ENCODE measurements at regions not wholly inside any gene's neighbourhood (a gene's known extent, or its start where the extent isn't known, plus 50 kb on each side); places are given as distances from the start of the nearest gene placed in this dataset.

DNA sequence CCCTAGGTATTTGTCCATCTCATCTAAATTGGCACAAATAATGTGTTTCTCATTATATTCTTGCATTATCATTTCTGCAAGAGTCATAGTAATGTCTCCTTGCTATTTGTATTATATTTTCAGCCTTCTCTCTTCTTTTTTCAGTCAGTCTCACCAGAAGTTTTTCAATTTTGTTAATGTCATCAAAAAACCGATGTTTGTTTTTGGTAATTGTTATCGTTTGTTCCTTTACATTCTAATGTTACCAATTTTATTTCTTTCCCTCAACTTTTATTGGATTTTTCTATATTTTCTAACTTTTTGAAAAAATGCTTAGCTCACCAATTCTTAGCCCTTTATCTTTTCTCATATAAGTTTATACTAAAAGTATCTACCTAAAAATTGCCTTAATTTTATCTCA lies 82.2 kb upstream of the NRSN1 start:
- no peaks in the 10 kb centered on the region for H3K4me1 ChIP-seq (ENCODE audit: control insufficient read depth in 4 of 4, insufficient read depth in 4 of 4, low read length in 3 of 4)
- TF ChIP-seq, protein P1, sequence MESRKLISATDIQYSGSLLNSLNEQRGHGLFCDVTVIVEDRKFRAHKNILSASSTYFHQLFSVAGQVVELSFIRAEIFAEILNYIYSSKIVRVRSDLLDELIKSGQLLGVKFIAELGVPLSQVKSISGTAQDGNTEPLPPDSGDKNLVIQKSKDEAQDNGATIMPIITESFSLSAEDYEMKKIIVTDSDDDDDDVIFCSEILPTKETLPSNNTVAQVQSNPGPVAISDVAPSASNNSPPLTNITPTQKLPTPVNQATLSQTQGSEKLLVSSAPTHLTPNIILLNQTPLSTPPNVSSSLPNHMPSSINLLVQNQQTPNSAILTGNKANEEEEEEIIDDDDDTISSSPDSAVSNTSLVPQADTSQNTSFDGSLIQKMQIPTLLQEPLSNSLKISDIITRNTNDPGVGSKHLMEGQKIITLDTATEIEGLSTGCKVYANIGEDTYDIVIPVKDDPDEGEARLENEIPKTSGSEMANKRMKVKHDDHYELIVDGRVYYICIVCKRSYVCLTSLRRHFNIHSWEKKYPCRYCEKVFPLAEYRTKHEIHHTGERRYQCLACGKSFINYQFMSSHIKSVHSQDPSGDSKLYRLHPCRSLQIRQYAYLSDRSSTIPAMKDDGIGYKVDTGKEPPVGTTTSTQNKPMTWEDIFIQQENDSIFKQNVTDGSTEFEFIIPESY (IDR thresholded peaks at IDR 0.05): no peak
- TF ChIP-seq NR2F2 (IDR thresholded peaks at IDR 0.05) (no peak), RXRA (IDR thresholded peaks at IDR 0.05) (no peak), HNF4A (conservative IDR thresholded peaks at IDR 0.05) (no peak), YY1 (IDR thresholded peaks at IDR 0.05) (no peak), FOXA2 (IDR thresholded peaks at IDR 0.05) (no peak), HNF4G (IDR thresholded peaks at IDR 0.05) (no peak), GABPA (IDR thresholded peaks at IDR 0.05 in 1 of 2, conservative IDR thresholded peaks at IDR 0.05 in 1 of 2) (no peak), SP1 (IDR thresholded peaks at IDR 0.05) (no peak), FOXA1 (IDR thresholded peaks at IDR 0.05) (no peak), EGR1 (IDR thresholded peaks at IDR 0.05; ENCODE audit: low read depth in 2 of 2) (no peak), RAD21 (IDR thresholded peaks at IDR 0.05) (no peak), JUND (IDR thresholded peaks at IDR 0.05) (no peak), TAF1 (conservative IDR thresholded peaks at IDR 0.05) (no peak)
- TF ChIP-seq, protein P2, sequence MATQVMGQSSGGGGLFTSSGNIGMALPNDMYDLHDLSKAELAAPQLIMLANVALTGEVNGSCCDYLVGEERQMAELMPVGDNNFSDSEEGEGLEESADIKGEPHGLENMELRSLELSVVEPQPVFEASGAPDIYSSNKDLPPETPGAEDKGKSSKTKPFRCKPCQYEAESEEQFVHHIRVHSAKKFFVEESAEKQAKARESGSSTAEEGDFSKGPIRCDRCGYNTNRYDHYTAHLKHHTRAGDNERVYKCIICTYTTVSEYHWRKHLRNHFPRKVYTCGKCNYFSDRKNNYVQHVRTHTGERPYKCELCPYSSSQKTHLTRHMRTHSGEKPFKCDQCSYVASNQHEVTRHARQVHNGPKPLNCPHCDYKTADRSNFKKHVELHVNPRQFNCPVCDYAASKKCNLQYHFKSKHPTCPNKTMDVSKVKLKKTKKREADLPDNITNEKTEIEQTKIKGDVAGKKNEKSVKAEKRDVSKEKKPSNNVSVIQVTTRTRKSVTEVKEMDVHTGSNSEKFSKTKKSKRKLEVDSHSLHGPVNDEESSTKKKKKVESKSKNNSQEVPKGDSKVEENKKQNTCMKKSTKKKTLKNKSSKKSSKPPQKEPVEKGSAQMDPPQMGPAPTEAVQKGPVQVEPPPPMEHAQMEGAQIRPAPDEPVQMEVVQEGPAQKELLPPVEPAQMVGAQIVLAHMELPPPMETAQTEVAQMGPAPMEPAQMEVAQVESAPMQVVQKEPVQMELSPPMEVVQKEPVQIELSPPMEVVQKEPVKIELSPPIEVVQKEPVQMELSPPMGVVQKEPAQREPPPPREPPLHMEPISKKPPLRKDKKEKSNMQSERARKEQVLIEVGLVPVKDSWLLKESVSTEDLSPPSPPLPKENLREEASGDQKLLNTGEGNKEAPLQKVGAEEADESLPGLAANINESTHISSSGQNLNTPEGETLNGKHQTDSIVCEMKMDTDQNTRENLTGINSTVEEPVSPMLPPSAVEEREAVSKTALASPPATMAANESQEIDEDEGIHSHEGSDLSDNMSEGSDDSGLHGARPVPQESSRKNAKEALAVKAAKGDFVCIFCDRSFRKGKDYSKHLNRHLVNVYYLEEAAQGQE (IDR thresholded peaks at IDR 0.05): no peak
- TF ChIP-seq, protein P3, sequence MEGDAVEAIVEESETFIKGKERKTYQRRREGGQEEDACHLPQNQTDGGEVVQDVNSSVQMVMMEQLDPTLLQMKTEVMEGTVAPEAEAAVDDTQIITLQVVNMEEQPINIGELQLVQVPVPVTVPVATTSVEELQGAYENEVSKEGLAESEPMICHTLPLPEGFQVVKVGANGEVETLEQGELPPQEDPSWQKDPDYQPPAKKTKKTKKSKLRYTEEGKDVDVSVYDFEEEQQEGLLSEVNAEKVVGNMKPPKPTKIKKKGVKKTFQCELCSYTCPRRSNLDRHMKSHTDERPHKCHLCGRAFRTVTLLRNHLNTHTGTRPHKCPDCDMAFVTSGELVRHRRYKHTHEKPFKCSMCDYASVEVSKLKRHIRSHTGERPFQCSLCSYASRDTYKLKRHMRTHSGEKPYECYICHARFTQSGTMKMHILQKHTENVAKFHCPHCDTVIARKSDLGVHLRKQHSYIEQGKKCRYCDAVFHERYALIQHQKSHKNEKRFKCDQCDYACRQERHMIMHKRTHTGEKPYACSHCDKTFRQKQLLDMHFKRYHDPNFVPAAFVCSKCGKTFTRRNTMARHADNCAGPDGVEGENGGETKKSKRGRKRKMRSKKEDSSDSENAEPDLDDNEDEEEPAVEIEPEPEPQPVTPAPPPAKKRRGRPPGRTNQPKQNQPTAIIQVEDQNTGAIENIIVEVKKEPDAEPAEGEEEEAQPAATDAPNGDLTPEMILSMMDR (IDR thresholded peaks at IDR 0.05; ENCODE audit: low read depth, low read length, missing input control): no peak
- TF ChIP-seq, protein P4, sequence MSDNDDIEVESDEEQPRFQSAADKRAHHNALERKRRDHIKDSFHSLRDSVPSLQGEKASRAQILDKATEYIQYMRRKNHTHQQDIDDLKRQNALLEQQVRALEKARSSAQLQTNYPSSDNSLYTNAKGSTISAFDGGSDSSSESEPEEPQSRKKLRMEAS (IDR thresholded peaks at IDR 0.05): no peak
- TF ChIP-seq, protein P5, sequence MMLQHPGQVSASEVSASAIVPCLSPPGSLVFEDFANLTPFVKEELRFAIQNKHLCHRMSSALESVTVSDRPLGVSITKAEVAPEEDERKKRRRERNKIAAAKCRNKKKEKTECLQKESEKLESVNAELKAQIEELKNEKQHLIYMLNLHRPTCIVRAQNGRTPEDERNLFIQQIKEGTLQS (IDR thresholded peaks at IDR 0.05): no peak
- H3K9me3 ChIP-seq (ENCODE audit: control insufficient read depth in 4 of 4, low read length in 3 of 4): peaks cover 0 to 3% (median 0%) of the 10 kb centered on the region in 4 donors
- H3K4me3 ChIP-seq (ENCODE audit: low read depth in 1 of 3, low read length in 3 of 3): no peak overlapping the region
- no peak overlapping the region for H3K9ac ChIP-seq (ENCODE audit: low read depth in 1 of 2, low read length in 2 of 2)
- H3K36me3 ChIP-seq (ENCODE audit: control insufficient read depth in 4 of 4, insufficient read depth in 3 of 4, low read depth in 1 of 4, low read length in 3 of 4): no peaks in the 10 kb centered on the region
- no peak for DNase-seq (ENCODE audit: low spot score)
- no peaks in the 10 kb centered on the region for H3K27me3 ChIP-seq (ENCODE audit: control insufficient read depth in 4 of 4, insufficient read depth in 4 of 4, low read length in 3 of 4)
- no peak overlapping the region for H3K27ac ChIP-seq (ENCODE audit: low read depth in 1 of 2, low read length in 2 of 2)
- 85% methylated on average over 2 of the region's 2 CpGs for WGBS
